HepG2 (cell line): ENCODE measurements at regions not wholly inside any gene's neighbourhood (a gene's known extent, or its start where the extent isn't known, plus 50 kb on each side); places are given as distances from the start of the nearest gene placed in this dataset.

Source experiments
- CTCF ChIP-seq: sonication (generic); formaldehyde crosslinking; IDR thresholded peaks from 2 replicates; pipeline ENCODE4 v1.5.0; 2020; ENCODE audit warnings: mild to moderate bottlenecking, missing genetic modification reagents, moderate library complexity
- MAFK ChIP-seq, 2 experiments: IDR thresholded peaks in 1 of 2; conservative IDR thresholded peaks in 1 of 2; 2 replicates each; pipeline ENCODE4 v1.6.1; 2011; ENCODE audit warnings: improper control_type of control experiment in 2 of 2, low read length in 2 of 2
- MXI1 ChIP-seq: IDR thresholded peaks from 3 replicates; pipeline ENCODE4 v1.6.1; 2012; ENCODE audit warnings: low read depth, low read length, inconsistent platforms, borderline replicate concordance
- RELA ChIP-seq: sonication (generic); formaldehyde crosslinking; IDR thresholded peaks from 2 replicates; pipeline ENCODE4 v1.4.0; 2020; ENCODE audit warnings: missing genetic modification reagents
- SP1 ChIP-seq, 2 experiments: fragments of 450-650 bp in 1 of 2; sonication (generic) in 1 of 2; formaldehyde crosslinking in 1 of 2; IDR thresholded peaks; 2 replicates each; pipeline versions ENCODE4 v1.4.0 to v1.6.1; 2016 to 2020; ENCODE audit warnings: missing genetic modification reagents in 1 of 2

DNA sequence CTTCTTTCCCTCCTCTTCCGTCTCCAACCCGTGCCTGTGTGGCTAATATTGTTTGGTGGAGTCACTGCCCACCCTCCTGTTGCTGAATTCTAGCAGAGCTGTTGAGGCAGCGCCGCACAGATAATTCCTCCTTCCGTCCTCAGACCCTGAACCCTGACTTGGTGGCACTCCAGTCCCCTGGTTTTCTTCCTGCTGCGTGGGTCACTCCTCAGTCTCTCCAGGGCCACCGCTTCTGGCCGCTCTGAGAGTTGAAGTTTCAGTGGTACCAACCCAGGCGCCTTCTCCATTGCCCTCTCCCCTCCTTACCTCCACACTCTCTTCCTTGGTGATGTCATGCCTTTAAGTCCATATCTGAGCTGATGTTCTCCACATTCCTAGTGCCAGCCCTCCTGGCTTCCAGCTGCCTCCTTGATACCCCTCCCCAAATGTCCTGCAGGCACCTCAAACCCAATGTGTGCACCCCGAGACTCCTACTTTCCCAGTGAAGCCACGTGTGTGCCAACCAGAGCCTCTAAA lies 54.5 kb upstream of the RASD2 start:
- TF ChIP-seq RELA (CRISPR knock-in tag) (no peak), MAFK (conservative IDR thresholded peaks at IDR 0.05 in 1 of 2, IDR thresholded peaks at IDR 0.05 in 1 of 2; ENCODE audit: low read length in 2 of 2) (no peak), MXI1 (no peak), CTCF (CRISPR knock-in tag) (no peak), SP1 (IDR thresholded peaks at IDR 0.05) (no peak), SP1 (CRISPR knock-in tag; IDR thresholded peaks at IDR 0.05) (no peak)
